ENCODE measurements at regions not wholly inside any gene's neighbourhood (a gene's known extent, or its start where the extent isn't known, plus 50 kb on each side); places are given as distances from the start of the nearest gene placed in this dataset.

- no peaks in the 10 kb centered on the region for H3K36me3 ChIP-seq (ENCODE audit: insufficient read depth, low read length)
- H3K4me1 ChIP-seq (ENCODE audit: insufficient read depth, low read length), result no peaks in the 10 kb centered on the region
- H3K9me3 ChIP-seq (ENCODE audit: control insufficient read depth, insufficient read depth, low read length), result no peaks in the 10 kb centered on the region
- no peak overlapping the region for H3K9ac ChIP-seq (ENCODE audit: low read depth, low read length)
These were observed 68.2 kb upstream of the EYA2 start for GRCh38 chr20:46826343-46826984.

GRCh38 chr20:46827718-46828458, 66.8 kb upstream of the EYA2 start:
- no peaks in the 10 kb centered on the region for H3K4me1 ChIP-seq (ENCODE audit: insufficient read depth, low read length)
- no peaks in the 10 kb centered on the region for H3K36me3 ChIP-seq (ENCODE audit: insufficient read depth, low read length)
- H3K9ac ChIP-seq (ENCODE audit: low read depth, low read length), result no peak overlapping the region
- H3K9me3 ChIP-seq (ENCODE audit: control insufficient read depth, insufficient read depth, low read length), result no peaks in the 10 kb centered on the region; the same call in 1 of the 2 replicates

- no peak overlapping the region for H3K9ac ChIP-seq (ENCODE audit: low read depth, low read length)
- H3K36me3 ChIP-seq (ENCODE audit: insufficient read depth, low read length), result no peaks in the 10 kb centered on the region
- H3K4me1 ChIP-seq (ENCODE audit: insufficient read depth, low read length), result no peaks in the 10 kb centered on the region
- H3K9me3 ChIP-seq (ENCODE audit: control insufficient read depth, insufficient read depth, low read length), result no peaks in the 10 kb centered on the region; the same call in 1 of the 2 replicates
These were observed 66.2 kb upstream of the EYA2 start for GRCh38 chr20:46828471-46828870.

DNA sequence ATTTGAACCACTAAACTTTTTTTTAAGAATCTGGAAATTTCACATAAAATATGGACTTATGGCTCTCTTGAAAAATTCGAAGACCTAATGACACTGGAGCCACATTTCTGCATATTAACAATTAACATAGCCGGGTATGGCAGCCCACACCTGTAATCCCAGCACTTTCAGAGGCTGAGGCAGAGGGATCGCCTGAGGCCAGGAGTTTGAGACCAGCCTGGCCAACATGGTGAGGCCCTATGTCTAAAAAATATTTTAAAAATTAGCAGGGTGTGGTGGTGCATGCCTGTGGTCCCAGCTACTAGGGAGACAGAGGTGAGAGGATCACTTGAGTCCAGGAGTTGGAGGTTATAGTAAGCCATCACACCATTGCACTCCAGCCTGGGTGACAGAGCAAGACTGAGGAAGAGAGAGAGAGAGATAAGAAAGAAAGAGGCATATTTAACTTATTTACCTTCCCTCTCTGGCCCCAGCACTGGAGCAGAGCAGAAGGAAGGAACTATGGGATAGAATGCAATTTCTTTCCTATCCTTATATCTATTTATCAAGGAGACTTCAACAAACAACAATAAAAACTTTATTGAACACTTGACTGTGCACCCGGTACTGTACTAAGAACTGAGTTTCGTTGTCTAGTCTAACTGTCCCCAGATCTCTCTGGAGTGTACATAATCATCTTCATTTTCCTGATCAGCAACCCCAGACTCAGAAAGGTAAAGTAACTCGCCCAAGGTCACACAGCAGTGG, 63.6 kb upstream of the EYA2 start:
- Histone ChIP-seq H3K9ac (ENCODE audit: low read depth, low read length) (no peak overlapping the region), H3K36me3 (ENCODE audit: insufficient read depth, low read length) (no peaks in the 10 kb centered on the region), H3K9me3 (ENCODE audit: control insufficient read depth, insufficient read depth, low read length) (no peaks in the 10 kb centered on the region; the same call in 1 of the 2 replicates), H3K4me1 (ENCODE audit: insufficient read depth, low read length) (no peaks in the 10 kb centered on the region)

DNA sequence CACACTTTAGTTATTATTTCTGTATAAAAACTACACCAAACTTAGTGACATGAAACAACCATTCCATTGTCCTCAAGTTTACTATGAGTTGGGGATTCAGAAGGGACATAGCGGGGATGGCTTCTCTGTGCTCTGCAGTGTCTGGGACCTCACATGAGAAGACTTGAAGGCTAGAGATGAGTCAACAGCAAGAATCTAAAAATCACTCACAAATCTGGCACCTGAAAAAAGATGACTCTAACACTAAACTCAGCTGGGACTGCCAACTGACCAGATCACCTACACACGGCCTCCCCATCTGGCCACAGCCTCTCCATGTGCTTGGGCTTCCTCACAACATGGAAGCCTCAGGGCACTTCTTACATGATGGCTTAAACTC, 63.0 kb upstream of the EYA2 start:
- Histone ChIP-seq H3K9ac (ENCODE audit: low read depth, low read length) (no peak overlapping the region), H3K36me3 (ENCODE audit: insufficient read depth, low read length) (no peaks in the 10 kb centered on the region), H3K9me3 (ENCODE audit: control insufficient read depth, insufficient read depth, low read length) (no peaks in the 10 kb centered on the region; the same call in 1 of the 2 replicates), H3K4me1 (ENCODE audit: insufficient read depth, low read length) (no peaks in the 10 kb centered on the region)

GRCh38 chr20:46832555-46832954, 62.1 kb upstream of the EYA2 start:
- Histone ChIP-seq H3K36me3 (ENCODE audit: insufficient read depth, low read length) (no peaks in the 10 kb centered on the region), H3K4me1 (ENCODE audit: insufficient read depth, low read length) (peaks cover 8% of the 10 kb centered on the region), H3K9me3 (ENCODE audit: control insufficient read depth, insufficient read depth, low read length) (no peaks in the 10 kb centered on the region; the same call in 1 of the 2 replicates), H3K9ac (ENCODE audit: low read depth, low read length) (no peak overlapping the region)

DNA sequence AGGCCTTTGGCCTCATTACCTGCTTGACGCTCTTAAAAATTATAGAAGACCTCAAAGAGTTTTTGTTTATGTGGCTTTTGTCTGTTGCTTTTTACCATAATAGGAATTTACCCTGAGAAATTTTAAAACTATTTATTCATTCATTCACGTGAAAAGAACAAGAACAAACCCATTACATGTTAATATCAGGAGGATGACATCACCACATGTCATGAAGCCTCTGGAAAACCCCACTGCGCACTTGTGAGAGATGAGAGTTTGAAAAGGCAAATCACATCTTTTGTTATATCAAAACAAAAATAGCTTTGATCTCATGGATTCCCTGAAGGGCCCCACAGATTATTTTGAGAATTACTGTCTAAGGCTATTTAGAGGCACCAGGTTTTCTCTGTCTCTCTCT, 61.3 kb upstream of the EYA2 start:
- Histone ChIP-seq H3K36me3 (ENCODE audit: insufficient read depth, low read length) (no peaks in the 10 kb centered on the region), H3K9me3 (ENCODE audit: control insufficient read depth, insufficient read depth, low read length) (no peaks in the 10 kb centered on the region; the same call in 1 of the 2 replicates), H3K4me1 (ENCODE audit: insufficient read depth, low read length) (peaks cover 8% of the 10 kb centered on the region), H3K9ac (ENCODE audit: low read depth, low read length) (no peak overlapping the region)

DNA sequence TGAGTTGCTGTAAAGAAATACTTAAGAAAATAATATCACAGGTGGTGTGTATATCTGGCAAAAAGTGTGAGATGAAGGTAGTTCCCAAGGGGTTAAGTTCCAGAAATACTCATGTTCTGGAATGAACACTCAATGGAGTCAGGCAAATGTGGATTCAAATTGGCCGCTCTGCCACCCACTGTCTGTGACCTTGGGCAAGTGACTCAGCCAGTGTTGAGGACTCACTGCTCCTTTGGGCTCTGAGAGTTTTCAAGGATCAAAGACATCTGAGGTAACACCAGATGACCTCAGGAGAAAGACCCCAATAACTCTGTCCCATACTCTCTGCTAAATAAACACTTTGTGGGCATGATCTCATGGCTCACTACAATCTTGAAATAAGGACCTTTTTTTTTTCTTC, 59.2 kb upstream of the EYA2 start:
- no peak overlapping the region for H3K9ac ChIP-seq (ENCODE audit: low read depth, low read length)
- H3K9me3 ChIP-seq (ENCODE audit: control insufficient read depth, insufficient read depth, low read length), result no peaks in the 10 kb centered on the region; the same call in 1 of the 2 replicates
- H3K4me1 ChIP-seq (ENCODE audit: insufficient read depth, low read length), result peaks cover 8% of the 10 kb centered on the region
- no peaks in the 10 kb centered on the region for H3K36me3 ChIP-seq (ENCODE audit: insufficient read depth, low read length)

DNA sequence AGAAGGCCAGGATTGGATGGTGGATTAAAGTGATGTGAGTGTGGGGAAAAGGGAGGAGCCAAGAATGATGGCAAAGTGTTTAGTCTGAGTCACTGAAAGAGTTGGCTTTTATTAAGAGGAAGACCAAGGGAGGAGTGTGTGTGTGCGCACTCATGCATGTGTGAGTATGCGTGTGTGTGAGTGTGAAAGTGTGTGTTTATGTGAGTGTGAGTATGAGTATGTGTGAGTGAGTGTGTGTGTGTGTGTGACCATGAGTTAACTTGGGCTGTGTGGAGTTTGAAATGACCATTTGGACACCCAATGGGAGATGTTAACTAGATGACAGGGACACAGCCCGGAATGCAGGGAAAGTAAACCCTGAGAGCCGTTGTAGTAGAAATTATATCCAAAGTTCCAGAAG, 57.6 kb upstream of the EYA2 start:
- H3K9ac ChIP-seq (ENCODE audit: low read depth, low read length), result no peak overlapping the region
- H3K4me1 ChIP-seq (ENCODE audit: insufficient read depth, low read length), result peaks cover 8% of the 10 kb centered on the region
- no peaks in the 10 kb centered on the region for H3K36me3 ChIP-seq (ENCODE audit: insufficient read depth, low read length)
- no peaks in the 10 kb centered on the region; the same call in 1 of the 2 replicates for H3K9me3 ChIP-seq (ENCODE audit: control insufficient read depth, insufficient read depth, low read length)

DNA sequence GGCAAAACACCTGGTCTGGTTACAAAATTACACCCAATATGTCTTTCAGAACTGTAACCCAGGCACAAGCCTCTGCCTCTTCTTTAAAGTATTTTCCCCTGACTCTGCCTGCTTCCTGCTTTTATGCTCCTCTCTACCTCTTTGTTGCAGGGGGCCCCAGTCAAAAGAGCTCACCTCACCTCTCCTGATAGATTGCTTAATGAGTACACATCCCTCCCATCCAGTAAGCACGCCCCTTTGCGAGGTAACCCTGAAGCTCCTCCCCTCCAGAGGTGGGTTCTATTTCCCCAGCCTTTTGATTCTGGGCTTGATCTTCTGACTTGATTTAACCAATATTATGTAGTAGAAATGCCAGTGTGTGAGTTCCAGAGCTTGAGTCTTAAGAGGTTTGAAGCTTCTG, 56.6 kb upstream of the EYA2 start:
- Histone ChIP-seq H3K36me3 (ENCODE audit: insufficient read depth, low read length) (no peaks in the 10 kb centered on the region), H3K9me3 (ENCODE audit: control insufficient read depth, insufficient read depth, low read length) (no peaks in the 10 kb centered on the region), H3K9ac (ENCODE audit: low read depth, low read length) (no peak overlapping the region), H3K4me1 (ENCODE audit: insufficient read depth, low read length) (peaks cover 8% of the 10 kb centered on the region)

DNA sequence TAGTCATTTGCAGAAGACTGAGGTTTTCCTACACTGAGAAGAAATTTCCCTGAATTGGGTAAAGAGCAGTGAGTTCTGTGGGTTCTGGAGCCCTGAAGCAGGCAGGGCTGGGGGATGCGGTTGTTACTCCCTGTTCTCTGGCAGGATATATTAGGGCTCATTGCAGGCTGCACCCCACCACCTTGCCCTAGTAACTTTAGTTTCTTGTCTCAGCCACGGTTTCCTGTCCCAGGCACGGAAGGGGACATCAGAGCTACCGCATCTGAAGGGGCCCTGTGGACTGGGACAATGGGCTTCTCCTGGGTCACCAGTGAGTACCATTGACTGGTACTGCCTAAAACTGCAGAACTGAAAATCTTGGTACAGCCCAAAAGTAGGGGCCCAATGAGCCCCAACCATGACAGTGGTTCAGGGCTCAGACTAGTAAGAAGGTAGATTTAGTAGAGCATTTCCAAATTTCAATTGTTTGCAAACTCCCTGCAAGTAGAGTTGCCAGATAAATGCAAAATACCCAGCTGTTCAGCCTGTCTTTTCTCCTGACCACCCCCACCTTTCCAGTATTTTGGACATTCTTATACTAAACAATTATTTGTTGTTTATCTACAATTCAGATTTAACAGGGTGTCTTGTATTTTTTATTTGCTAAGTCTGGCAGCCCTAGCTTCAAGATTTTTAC, 54.5 kb upstream of the EYA2 start:
- no peak overlapping the region for H3K9ac ChIP-seq (ENCODE audit: low read depth, low read length)
- H3K36me3 ChIP-seq (ENCODE audit: insufficient read depth, low read length), result no peaks in the 10 kb centered on the region
- peaks cover 8% of the 10 kb centered on the region for H3K4me1 ChIP-seq (ENCODE audit: insufficient read depth, low read length)
- H3K9me3 ChIP-seq (ENCODE audit: control insufficient read depth, insufficient read depth, low read length), result no peaks in the 10 kb centered on the region; the same call in 1 of the 2 replicates

All from ES-I3 (cell line).